B cell (primary cell): ENCODE measurements at regions not wholly inside any gene's neighbourhood (a gene's known extent, or its start where the extent isn't known, plus 50 kb on each side); places are given as distances from the start of the nearest gene placed in this dataset.

Source experiments
- ATAC-seq: fragments of 200-7000 bp; cut with Tn5 transposase; one replicate; pipeline ENCODE4 v1.10.0; 2021; ENCODE audit warnings: low read depth, mild to moderate bottlenecking, moderate number of reproducible peaks, moderate library complexity
- CTCF ChIA-PET: fragments of 350-600 bp; sonication (Branson Sonifier 250); formaldehyde crosslinking; loops from one replicate; lab custom pipeline; 2021; ENCODE audit warnings: antibody characterized with exemption, inconsistent platforms; lab: Charles Lee
- POLR2A ChIA-PET: fragments of 350-600 bp; sonication (Branson Sonifier 250); formaldehyde crosslinking; loops from one replicate; lab custom pipeline; 2021; ENCODE audit warnings: antibody characterized with exemption; lab: Charles Lee
- DNase-seq: peaks from one replicate; pipeline ENCODE4 v3.0.0; 2013
- H2AFZ ChIP-seq: 2 replicates; pipeline ENCODE4 v1.6.1; 2012; ENCODE audit warnings: mild to moderate bottlenecking, low read depth, low read length; ENCODE audit not compliant: insufficient read depth, poor library complexity, severe bottlenecking
- H3K27ac ChIP-seq, 2 donors: 1 replicate in 1 of 2; 2 replicates in 1 of 2; pipeline ENCODE4 v1.5.1; 2012 to 2013; ENCODE audit warnings: low read length in 2 of 2, mild to moderate bottlenecking in 2 of 2, moderate library complexity in 1 of 2
- H3K27me3 ChIP-seq, 4 experiments: fragments of 200-600 bp in 1 of 4; sonication (generic) in 1 of 4; replicated peaks in 1 of 4; 1 replicate in 2 of 4; 2 replicates in 2 of 4; pipeline versions ENCODE4 v1.6.1 to v1.7.0; 2013 to 2016; ENCODE audit warnings: low read length in 3 of 4, mild to moderate bottlenecking in 2 of 4, mixed read lengths in 1 of 4, moderate library complexity in 1 of 4; ENCODE audit not compliant: insufficient read depth in 4 of 4, control insufficient read depth in 3 of 4; ENCODE audit errors: control extremely low read depth in 1 of 4
- H3K36me3 ChIP-seq, 2 experiments: replicated peaks in 1 of 2; 1 replicate in 1 of 2; 2 replicates in 1 of 2; pipeline versions ENCODE4 v1.6.1 to v1.7.1; 2013; ENCODE audit warnings: low read length in 1 of 2; ENCODE audit not compliant: insufficient read depth in 2 of 2, control insufficient read depth in 1 of 2; ENCODE audit errors: control extremely low read depth in 1 of 2, extremely low read depth in 1 of 2
- H3K4me1 ChIP-seq, 2 donors: fragments of 200-600 bp in 1 of 2; sonication (generic) in 1 of 2; 1 replicate in 1 of 2; 2 replicates in 1 of 2; pipeline versions ENCODE4 v1.5.1 to v1.6.1; 2013 to 2017; ENCODE audit warnings: low read length in 2 of 2; ENCODE audit not compliant: control insufficient read depth in 2 of 2, insufficient read depth in 2 of 2
- H3K4me2 ChIP-seq: replicated peaks from 2 replicates; pipeline ENCODE3; 2012; ENCODE audit warnings: mild to moderate bottlenecking, low read depth, low read length; ENCODE audit not compliant: poor library complexity, severe bottlenecking
- H3K4me3 ChIP-seq, 5 experiments: fragments of 200-600 bp in 1 of 5; sonication (generic) in 1 of 5; 1 replicate in 3 of 5; 2 replicates in 2 of 5; pipeline versions ENCODE4 v1.5.1 to v1.7.0; 2011 to 2016; ENCODE audit warnings: low read length in 4 of 5, mild to moderate bottlenecking in 4 of 5, low read depth in 2 of 5, control low read depth in 1 of 5, moderate library complexity in 1 of 5; ENCODE audit not compliant: insufficient read depth in 1 of 5; ENCODE audit errors: control extremely low read depth in 1 of 5, extremely low read depth in 1 of 5
- H3K79me2 ChIP-seq: fragments of 200-600 bp; sonication (generic); one replicate; pipeline ENCODE4 v1.6.0; 2016; ENCODE audit warnings: low read length; ENCODE audit not compliant: control insufficient read depth, insufficient read depth
- H3K9ac ChIP-seq: fragments of 200-600 bp; sonication (generic); 2 replicates; pipeline ENCODE4 v1.6.1; 2017; ENCODE audit warnings: mild to moderate bottlenecking, low read length, moderate library complexity
- H3K9me3 ChIP-seq, 3 donors: one replicate each; pipeline versions ENCODE4 v1.6.1 to v1.7.1; 2013; ENCODE audit warnings: low read length in 2 of 3; ENCODE audit not compliant: control insufficient read depth in 2 of 3, insufficient read depth in 1 of 3; ENCODE audit errors: control extremely low read depth in 1 of 3
- H4K20me1 ChIP-seq: 2 replicates; pipeline ENCODE4 v1.6.0; 2012; ENCODE audit warnings: mild to moderate bottlenecking, low read length; ENCODE audit not compliant: insufficient read depth, control insufficient read depth, poor library complexity, severe bottlenecking
- H3K27ac Mint-ChIP-seq: one replicate; pipeline ENCODE4 v1.8.0; 2021; ENCODE audit warnings: mixed read lengths
- H3K27me3 Mint-ChIP-seq: one replicate; pipeline ENCODE4 v1.8.0; 2021; ENCODE audit warnings: mixed read lengths
- H3K4me1 Mint-ChIP-seq: one replicate; pipeline ENCODE4 v1.8.0; 2021; ENCODE audit warnings: mixed read lengths
- H3K4me3 Mint-ChIP-seq: one replicate; pipeline ENCODE4 v1.8.0; 2021; ENCODE audit warnings: mixed read lengths
- H3K9me3 Mint-ChIP-seq: one replicate; pipeline ENCODE4 v1.8.0; 2022; ENCODE audit warnings: mixed read lengths; ENCODE audit not compliant: insufficient read depth
- EZH2 ChIP-seq: IDR thresholded peaks from 2 replicates; pipeline ENCODE4 v1.6.1; 2012; ENCODE audit warnings: borderline replicate concordance, low read depth, mild to moderate bottlenecking, moderate library complexity, low read length; ENCODE audit not compliant: insufficient read depth, poor library complexity, severe bottlenecking
- WGBS: methylation state at CpG from one replicate; pipeline ENCODE4 v1.1.5; 2013; ENCODE audit warnings: missing lambda C conversion rate; ENCODE audit not compliant: insufficient coverage; 5-methylcytosine and 5-hydroxymethylcytosine counted together
- intact Hi-C: fragments of 100-400 bp; cut with micrococcal nuclease; formaldehyde crosslinking; loops from one replicate; pipeline ENCODE4 v1.10.0; 2022
- TF ChIP-seq, protein P1 (sequence below): fragments of 200-600 bp; IDR thresholded peaks from one replicate; pipeline ENCODE4 v1.8.0; 2022; ENCODE audit warnings: antibody characterized with exemption, mild to moderate bottlenecking

GRCh38 chr6:92763274-92763584 is 656.1 kb downstream of the EPHA7 start:
- no peak for TF ChIP-seq EZH2
- TF ChIP-seq, protein P1, sequence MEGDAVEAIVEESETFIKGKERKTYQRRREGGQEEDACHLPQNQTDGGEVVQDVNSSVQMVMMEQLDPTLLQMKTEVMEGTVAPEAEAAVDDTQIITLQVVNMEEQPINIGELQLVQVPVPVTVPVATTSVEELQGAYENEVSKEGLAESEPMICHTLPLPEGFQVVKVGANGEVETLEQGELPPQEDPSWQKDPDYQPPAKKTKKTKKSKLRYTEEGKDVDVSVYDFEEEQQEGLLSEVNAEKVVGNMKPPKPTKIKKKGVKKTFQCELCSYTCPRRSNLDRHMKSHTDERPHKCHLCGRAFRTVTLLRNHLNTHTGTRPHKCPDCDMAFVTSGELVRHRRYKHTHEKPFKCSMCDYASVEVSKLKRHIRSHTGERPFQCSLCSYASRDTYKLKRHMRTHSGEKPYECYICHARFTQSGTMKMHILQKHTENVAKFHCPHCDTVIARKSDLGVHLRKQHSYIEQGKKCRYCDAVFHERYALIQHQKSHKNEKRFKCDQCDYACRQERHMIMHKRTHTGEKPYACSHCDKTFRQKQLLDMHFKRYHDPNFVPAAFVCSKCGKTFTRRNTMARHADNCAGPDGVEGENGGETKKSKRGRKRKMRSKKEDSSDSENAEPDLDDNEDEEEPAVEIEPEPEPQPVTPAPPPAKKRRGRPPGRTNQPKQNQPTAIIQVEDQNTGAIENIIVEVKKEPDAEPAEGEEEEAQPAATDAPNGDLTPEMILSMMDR: no peak
- no peak overlapping the region for H2AFZ ChIP-seq
- 78% methylated on average over 1 of the region's 2 CpGs for WGBS
- no peak for ATAC-seq
- H3K27ac ChIP-seq: no peak overlapping the region
- no peak for DNase-seq
- no peak overlapping the region for H3K27ac Mint-ChIP-seq
- H3K36me3 ChIP-seq: no peaks in the 10 kb centered on the region
- H3K9ac ChIP-seq: no peak overlapping the region
- H3K4me3 Mint-ChIP-seq: no peak overlapping the region
- H3K4me3 ChIP-seq: no peak overlapping the region
- intact Hi-C loops: no loop called here
- H3K27me3 Mint-ChIP-seq: no peaks in the 10 kb centered on the region
- no peaks in the 10 kb centered on the region for H3K79me2 ChIP-seq
- no peaks in the 10 kb centered on the region for H3K4me1 ChIP-seq
- no peaks in the 10 kb centered on the region for H3K9me3 Mint-ChIP-seq
- H3K4me1 Mint-ChIP-seq: no peaks in the 10 kb centered on the region
- no peak overlapping the region for H3K4me2 ChIP-seq
- no peaks in the 10 kb centered on the region for H3K9me3 ChIP-seq
- CTCF ChIA-PET: no interaction called here
- H3K27me3 ChIP-seq: no peaks in the 10 kb centered on the region
- POLR2A ChIA-PET: no interaction called here
- no peaks in the 10 kb centered on the region for H4K20me1 ChIP-seq

- Mint-ChIP-seq H3K27ac (no peak overlapping the region), H3K9me3 (no peaks in the 10 kb centered on the region), H3K4me1 (no peaks in the 10 kb centered on the region), H3K4me3 (no peak overlapping the region), H3K27me3 (no peaks in the 10 kb centered on the region)
- Histone ChIP-seq H3K79me2 (no peaks in the 10 kb centered on the region), H3K27ac (no peak overlapping the region), H3K4me3 (no peak overlapping the region), H4K20me1 (no peaks in the 10 kb centered on the region), H3K36me3 (no peaks in the 10 kb centered on the region), H3K27me3 (no peaks in the 10 kb centered on the region), H3K9me3 (no peaks in the 10 kb centered on the region), H2AFZ (no peak overlapping the region), H3K4me1 (no peaks in the 10 kb centered on the region), H3K4me2 (no peak overlapping the region), H3K9ac (no peak overlapping the region)
- DNase-seq (no peak), ATAC-seq (no peak)
- POLR2A ChIA-PET: no interaction called here
- CTCF ChIA-PET: no interaction called here
- no CpG with 5 or more reads among the region's 3 CpGs for WGBS
- no peak for TF ChIP-seq EZH2
- TF ChIP-seq, protein P1: no peak
- intact Hi-C loops: no loop called here
Observed at GRCh38 chr6:92762443-92763273, 656.7 kb downstream of the EPHA7 start.
